ENCODE measurements at regions not wholly inside any gene's neighbourhood (a gene's known extent, or its start where the extent isn't known, plus 50 kb on each side); places are given as distances from the start of the nearest gene placed in this dataset.
"Not testable (repeated sequence)": the region's sequence is repeated elsewhere in the genome, so short reads cannot be mapped to it uniquely, and the experiment has no call there.

DNA sequence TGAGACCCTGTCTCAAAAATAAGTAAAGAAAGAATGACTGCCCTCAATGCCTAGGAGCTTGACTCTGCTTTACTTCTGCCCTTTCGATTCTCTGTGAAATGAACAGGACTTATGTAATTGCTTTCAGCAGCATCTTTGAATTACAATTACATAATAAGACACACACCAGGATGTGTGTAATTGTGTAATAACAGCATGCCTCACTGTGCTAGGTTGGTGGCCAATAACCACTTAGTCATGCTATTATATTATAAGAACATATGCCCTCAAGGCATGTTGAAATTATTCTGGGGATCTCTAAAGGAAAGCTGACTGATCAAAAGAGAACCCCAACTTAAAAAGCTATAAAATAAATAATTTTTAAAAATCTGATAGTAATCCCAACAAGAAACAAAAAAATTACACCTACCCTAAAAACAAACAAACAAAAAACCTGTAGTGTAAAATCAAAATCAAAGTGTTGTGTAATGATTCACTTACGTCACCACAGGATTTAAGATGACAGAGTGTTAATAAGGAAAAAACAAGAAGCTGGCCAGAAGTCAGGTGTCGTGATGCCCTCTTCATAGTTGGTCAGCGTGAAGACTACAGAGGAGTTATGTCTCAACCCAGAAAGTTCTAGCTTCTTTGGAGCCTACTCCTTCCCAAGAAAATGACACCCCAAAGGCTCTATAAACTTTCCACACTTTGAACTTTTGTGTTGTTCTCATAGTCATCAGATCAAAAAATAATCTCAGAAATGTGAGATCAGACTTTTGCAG is 70.5 kb upstream of the NBPF11 start:
- FAIRE-seq; DNase-seq (ENCODE audit: insufficient read length, low spot score): not testable (repeated sequence)

DNA sequence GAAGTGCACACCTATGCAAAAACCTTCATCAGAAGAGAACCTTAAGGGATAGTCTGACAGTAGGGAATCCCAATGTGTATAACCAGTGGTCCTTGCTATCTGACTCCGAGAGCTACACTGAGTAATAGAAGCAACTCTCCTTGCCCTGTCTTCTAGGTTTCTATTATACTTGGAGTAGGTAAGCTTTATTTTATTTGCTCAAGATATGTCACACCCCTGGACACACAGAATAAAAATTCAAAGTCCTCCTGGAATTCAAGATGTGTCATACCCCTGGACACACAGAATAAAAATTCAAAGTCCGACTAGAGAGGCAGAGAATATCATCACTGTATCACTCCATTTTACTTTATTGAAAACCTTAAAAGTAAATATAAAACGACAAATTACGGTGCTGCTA is 69.5 kb upstream of the NBPF11 start:
- not testable (repeated sequence) for FAIRE-seq; DNase-seq (ENCODE audit: insufficient read length, low spot score)

DNA sequence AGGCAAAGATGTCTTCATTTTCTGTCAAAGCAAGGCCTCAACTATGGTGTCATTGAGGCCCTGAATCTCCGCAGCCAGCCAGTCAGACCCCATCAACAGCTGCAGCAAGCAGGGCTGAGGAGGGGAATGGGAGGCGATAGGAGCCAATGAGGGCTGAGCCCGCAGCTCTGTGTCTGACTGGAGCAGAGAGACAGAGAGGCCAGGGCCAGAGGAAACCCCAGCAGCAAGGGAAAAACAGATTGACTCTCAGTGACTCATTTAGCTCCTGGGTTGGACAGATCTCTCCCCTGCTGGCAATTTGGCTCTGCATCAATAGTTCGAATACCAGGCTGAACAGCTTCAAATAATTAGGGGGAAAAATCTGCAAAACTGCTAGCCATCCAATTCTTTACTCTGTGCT is 67.1 kb upstream of the NBPF11 start:
- DNase-seq (ENCODE audit: insufficient read length, low spot score); FAIRE-seq: not testable (repeated sequence)

DNA sequence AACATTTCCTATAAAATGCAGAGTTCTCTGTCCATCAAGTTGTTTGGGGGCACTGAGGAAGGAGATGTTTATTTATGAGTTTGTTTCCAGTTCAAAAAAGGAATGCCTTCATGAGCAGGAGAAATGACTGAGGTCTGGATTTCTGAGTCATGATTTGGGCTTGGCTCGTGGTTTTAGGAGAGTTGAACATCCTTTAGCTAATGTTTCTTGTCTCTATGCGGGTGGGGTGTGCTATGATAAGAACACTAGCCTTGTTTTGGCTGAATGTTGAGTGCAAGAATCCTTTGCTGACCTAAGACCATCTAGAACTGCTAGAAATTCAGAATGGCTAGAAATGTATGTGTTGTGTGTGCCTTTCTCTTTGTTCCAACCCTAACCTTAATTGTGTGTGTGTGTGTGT is 59.1 kb upstream of the NBPF11 start:
- DNase-seq (ENCODE audit: insufficient read length, low spot score); FAIRE-seq: not testable (repeated sequence)

DNA sequence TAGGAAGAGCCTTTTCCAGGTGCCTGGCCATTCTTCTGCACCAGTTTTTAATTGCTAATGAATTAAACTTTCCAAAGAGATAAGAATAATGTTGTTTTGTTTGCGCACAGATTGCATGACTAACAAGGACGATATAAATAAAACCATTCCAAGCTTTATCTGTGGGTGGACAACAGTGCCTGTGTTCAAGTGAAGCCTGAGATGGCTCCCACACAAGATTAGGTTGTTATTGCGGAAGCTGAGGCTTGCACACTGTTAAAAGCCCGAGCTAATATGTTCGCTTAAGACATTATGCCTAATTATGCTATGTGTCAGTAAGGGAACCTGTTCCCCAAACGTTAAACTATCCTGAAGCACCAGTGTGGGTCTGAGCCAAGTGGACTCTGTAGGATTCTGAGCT is 58.5 kb upstream of the NBPF11 start:
- not testable (repeated sequence) for DNase-seq (ENCODE audit: insufficient read length, low spot score); FAIRE-seq

DNA sequence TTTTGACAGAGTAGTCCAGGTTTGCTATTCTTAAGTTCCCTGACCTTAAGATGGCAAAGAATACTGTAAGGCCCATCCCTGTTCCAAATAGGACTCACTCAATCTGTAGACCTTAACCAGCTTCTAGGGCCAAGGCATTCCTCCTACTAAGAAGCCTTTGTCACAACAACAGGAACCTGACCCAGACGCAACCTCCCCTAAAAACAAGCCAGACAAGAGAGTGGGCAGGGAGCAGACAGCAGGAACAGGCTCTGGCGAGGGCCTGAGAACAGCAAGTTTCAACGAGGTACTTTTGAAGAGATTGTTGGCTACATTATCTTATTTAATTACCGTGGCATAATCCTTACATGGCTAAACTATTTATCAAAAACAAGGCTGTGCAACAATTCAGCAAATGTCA is 58.1 kb upstream of the NBPF11 start:
- DNase-seq (ENCODE audit: insufficient read length, low spot score); FAIRE-seq: not testable (repeated sequence)

DNA sequence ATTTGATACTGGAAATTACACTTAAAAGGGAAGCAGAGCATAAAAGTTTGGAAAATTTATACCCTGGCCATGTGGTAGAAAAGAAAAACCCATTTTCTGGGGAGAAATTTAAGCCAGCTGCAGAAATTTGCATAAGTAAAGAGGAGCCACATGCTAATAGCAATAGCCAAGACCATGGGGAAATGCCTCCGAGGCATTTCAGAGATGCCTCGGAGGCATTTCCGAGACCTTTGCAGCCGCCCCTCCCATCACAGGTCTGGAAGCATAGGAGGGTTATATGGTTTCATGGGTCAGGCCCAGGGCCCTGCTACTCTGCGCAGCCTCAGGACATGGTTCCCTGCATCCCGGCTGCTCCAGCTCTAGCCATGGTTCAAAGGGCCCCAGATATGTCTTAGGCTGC is 49.9 kb upstream of the NBPF11 start:
- not testable (repeated sequence) for FAIRE-seq

More for the DNA sequence above, 49.9 kb upstream of the NBPF11 start:
- not testable (repeated sequence) for DNase-seq (ENCODE audit: insufficient read length, low spot score)

Measured in HTR-8/SVneo (cell line).